ENCODE measurements at regions not wholly inside any gene's neighbourhood (a gene's known extent, or its start where the extent isn't known, plus 50 kb on each side); places are given as distances from the start of the nearest gene placed in this dataset.

- TF ChIP-seq CTCF (IDR thresholded peaks at IDR 0.05) (no peak), POLR2A (IDR thresholded peaks at IDR 0.05) (no peak)
Observed at GRCh38 chr6:148182378-148182777, 160.3 kb upstream of the SASH1 start.

Data from tibial nerve (tissue), 3 donors.